OCI-LY3 (cell line): ENCODE measurements at regions not wholly inside any gene's neighbourhood (a gene's known extent, or its start where the extent isn't known, plus 50 kb on each side); places are given as distances from the start of the nearest gene placed in this dataset.

Experiments used
- CTCF ChIP-seq: fragments of 200-600, 300-600 bp; sonication (generic); IDR thresholded peaks from 2 replicates; pipeline ENCODE4 v1.5.1; 2014; ENCODE audit warnings: antibody characterized with exemption, low read length, low read depth
- EZH2phosphoT487 ChIP-seq: fragments of 200-600 bp; shearing (Covaris generic); IDR thresholded peaks from 2 replicates; pipeline ENCODE4 v1.6.1; 2018; ENCODE audit warnings: antibody characterized with exemption, mixed run types, low read depth

- TF ChIP-seq CTCF (no peak), EZH2phosphoT487 (no peak)
Measured at GRCh38 chr14:104317975-104318557, 179.7 kb downstream of the KIF26A start.
